CD4-positive, alpha-beta T cell treated with Interleukin-17A for 4 hours (primary cell): ENCODE measurements at regions not wholly inside any gene's neighbourhood (a gene's known extent, or its start where the extent isn't known, plus 50 kb on each side); places are given as distances from the start of the nearest gene placed in this dataset.

Source experiments
- DNase-seq: peaks from one replicate; pipeline ENCODE4 v3.0.0-alpha.2; 2020; ENCODE audit warnings: mixed read lengths

DNA sequence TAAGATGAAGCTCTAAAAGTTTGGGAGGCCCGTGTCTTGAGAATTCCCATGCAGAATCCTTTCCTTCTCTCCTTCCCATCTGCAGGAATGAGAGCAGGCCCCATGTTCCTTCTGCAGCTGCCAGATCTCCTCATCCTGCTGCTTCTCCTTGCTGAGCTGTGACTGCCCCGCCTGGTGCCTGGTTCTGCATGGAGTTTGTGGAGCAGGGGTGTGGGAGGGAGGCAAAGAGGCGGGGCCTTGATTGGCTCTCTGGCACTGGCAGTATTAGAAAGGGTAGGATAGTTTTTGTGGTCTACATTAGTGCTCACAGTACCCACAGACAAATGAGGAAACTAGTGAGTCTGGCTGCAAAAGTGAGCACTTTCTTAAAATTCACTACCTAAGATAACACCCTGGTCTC, 91.1 kb upstream of the CLPB start:
- DNase-seq, result no peak

DNA sequence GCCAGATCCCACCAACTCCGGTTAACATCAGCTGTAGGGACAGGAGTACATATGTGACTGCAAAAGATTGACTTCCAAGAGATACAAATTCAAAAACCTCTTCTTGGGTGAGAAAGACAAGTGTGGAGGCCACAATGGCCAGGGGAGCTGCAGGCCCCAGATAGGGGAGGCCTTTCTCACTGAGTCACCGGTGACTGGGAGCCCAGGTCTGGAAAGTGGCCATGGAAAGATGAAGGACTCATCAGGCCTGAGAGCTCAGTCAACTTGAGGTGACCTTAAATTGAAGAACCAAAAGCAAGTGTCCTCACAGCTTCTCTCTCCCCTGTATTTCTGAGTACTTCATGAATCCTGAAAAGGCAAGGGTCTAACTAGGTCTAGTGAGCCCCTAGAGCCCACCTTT, 90.4 kb upstream of the CLPB start:
- no peak for DNase-seq

DNA sequence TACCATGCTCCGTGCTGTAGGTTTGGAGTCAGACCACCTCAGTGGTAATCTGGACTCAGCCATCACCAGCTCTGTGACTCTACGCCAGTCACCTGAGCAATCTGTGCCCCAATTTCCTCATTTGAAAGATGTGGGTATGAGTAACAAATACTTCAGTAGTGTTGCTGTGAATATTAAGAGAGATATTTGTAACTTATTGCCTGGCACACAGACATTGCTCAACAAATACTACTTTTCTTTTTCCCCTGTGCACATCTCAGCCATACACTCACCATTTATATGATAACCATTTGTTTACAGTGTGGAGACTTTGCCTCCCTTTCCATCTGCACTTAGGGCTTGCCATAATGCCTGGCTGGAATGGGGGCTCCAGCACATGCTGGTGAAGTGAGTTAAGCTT, 89.7 kb upstream of the CLPB start:
- DNase-seq, result no peak

DNA sequence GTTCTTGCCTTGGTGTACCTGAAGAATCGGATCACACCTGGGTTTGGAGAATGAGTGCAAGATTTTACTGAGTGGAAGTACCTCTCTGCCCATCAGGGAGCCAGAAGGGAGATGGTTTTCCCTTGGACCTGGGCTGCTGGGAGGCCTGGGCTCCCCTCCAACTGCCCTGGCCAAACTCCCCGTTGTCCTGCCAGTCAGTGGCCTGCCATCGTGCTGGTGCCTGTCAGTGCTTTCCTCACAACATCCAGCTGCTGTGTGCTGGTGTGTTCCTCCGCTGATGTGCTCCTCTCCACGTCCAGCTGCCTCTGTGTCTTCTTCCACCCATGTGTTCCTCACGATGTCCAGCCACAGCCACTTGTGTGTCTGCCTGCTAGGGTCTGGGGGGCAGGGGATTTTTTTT, 87.9 kb upstream of the CLPB start:
- no peak for DNase-seq

DNA sequence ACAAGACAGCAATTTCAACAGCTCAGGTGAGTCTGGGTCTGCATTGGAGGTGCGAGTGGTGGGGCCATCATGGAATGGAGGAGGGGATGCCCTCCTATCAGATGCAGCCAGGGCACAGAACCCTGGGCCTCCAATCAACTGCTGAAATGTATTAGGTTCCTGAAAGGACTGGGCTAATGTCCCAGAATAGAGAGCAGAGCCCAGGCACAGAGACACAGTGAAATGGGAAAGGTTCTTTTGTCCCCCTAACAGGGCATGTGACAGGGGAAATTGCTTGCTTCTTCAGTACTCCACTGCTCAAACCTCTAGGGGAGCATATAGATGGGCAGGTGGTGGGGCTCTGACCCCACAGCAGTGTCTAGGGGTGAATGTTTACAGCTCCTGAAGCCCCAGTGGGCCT, 87.3 kb upstream of the CLPB start:
- DNase-seq, result no peak

DNA sequence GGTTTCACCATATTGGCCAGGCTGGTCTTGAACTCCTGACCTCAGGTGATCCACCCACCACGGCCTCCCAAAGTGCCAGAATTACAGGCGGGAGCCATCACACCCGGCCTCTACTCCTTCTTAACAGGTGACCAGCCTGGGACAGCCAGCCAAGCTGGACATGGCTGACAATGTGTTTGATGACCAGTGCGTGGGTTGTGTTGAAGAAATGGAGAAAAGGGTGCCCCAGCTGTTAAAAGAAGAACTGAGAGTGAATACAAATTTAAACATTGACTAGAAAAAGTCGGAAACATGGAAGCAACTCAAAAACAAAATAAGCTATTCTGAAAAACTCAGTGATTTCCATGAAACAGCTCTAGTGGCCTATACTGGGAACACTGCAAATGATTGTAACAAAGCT, 86.5 kb upstream of the CLPB start:
- DNase-seq, result no peak

DNA sequence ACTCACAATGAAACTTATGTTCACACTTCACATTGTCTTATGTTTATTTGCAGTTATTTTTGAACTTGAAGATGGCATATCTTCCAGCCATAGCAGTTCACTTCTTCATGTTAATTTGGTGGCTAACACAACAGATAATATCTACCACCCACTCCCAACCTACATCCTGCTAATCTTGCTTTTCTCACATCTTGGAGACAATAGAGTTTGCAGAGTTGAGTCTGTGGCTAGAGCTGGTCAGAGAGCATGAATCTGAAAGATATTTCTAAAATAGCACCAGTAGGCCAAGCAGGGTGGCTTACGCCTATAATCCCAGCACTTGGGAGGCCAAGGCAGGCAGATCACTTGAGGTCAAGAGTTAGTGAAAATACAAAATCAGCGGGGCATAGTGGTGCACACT, 85.6 kb upstream of the CLPB start:
- peak; percentile 3 for DNase-seq

DNA sequence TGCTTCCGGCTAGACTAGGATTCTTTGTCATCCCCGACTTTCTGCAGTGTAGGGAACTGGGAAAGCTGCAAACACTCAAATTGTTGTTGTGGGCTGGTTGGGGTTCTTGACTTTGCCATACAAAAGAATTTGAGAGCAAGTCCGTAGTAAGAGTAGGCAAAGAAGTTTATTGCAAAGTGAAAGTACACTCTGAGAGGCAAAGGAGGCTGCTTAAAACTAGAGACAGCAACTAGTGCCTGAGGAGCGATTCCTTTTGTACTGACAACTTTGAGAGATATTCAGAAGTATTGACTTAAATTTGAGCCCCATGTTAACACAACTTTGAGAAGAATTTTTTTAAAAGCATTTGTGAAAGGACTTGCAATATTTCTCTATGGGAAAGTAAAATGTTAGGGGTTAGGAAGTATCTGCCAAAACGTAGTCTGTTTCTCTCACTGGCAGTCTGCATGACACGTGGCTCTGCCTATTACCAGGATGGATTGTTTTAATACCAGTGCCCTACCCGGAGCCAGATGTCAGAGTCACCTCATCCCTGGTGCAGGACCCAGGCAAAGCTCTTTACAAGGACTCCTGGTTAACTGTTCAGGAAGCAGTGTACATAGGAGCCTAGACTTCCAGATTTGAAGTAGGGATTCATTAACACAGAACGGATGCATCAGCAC, 85.0 kb upstream of the CLPB start:
- DNase-seq, result peak; percentile 27

DNA sequence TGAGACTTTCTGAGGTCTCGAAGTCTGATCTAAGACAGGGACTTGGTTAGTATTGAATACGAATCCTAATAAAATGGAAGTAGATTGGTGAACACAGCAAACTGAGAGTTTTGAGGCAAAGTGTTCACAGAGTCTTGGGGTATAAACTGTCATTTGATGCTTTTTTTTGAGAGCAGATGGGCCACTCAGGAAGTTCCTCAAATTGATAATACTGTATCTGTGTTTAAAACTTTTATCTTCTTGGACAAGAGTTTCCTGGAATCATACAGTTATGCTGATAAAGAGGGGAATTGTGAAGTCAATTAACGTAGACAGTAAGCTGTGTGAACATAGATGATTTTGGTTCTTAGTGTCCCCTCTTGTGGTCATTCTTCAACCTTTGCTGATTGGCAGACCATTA, 80.0 kb upstream of the CLPB start:
- DNase-seq, result no peak

DNA sequence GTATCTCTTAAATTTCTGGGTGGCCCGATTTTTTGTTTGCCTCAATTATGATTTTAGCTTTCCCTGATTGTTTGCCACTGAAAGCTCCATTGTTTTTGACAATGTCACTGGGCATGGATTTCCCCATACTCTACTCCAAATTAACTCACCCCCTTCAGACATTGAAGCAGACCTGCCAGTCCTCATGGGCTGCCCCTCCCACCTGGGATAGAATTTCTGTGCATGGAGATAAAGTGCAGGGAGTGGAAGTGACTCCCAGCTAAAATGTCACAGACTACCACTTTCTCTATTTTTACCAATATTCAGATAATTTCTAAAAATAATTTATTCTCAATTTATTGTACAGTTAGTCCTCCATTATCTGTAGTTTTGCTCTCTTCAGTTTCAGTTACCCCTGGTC, 79.1 kb upstream of the CLPB start:
- no peak for DNase-seq

DNA sequence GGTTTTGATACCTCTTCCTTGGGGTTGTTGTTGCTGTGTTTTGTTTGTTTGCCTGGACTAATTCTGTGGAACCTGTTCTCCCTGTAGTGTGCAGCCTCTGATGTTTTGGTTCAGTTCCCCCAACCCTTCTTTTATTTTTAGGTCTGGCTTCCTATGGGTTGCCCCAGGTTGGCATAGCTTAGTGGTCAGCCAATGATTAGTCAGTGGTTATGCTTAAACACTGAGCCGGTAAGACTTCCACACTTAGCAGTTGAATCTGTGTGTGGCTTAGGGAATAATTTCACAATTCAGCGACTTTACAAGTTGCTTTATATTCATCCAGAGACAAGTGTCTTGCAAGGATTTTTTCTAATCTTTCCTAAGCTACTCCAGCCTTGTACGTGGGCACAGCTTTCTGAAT, 78.6 kb upstream of the CLPB start:
- no peak for DNase-seq

DNA sequence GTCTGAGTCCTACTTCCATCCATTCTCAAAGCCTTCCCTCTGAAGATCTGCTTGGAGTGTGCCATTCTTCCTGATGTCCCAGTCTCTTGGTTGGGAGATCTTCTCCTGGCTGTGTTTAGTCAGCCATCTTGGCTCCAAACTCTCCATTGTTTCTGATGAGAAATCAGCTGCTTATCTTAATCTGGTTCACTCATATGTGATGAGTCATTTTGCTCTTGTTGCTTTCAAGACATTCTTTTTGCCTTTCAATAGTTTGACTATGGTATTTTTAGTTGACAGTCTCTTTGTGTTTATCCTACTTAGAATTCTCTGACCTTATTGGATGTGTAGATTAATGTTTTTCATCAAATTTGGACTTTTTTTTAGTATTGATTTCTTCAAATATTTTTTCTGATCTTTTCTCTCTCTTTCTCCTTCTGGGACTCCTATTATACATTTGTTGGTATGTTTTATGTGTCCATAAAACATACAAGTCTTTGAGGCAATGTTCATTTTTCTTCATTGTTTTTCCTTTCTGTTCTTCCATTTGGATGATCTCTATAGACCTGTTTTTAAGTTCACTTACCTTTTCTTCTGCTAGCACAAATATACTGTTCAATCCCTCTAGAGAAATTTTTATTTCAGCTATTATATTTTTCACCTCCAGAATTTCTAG, 77.2 kb upstream of the CLPB start:
- no peak for DNase-seq

DNA sequence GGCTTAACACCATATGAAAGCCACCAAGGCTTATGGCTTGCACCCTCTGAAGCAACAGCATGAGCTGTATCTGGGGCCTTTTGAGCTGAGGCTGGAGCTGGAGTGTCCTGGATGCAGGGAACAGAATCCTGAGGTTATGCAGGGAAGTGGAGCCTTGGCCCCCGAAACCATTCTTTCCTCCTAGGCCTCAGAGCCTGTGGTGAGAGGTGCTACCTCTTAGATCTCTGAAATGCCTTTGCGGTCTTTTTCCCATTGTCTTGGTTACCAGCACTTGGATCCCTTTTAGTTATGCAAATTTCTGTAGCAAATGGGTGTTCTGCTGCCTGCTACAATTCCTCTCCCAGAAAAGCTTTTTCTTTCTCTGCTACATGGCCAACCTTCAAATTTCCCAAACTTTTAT, 72.7 kb upstream of the CLPB start:
- DNase-seq, result no peak

DNA sequence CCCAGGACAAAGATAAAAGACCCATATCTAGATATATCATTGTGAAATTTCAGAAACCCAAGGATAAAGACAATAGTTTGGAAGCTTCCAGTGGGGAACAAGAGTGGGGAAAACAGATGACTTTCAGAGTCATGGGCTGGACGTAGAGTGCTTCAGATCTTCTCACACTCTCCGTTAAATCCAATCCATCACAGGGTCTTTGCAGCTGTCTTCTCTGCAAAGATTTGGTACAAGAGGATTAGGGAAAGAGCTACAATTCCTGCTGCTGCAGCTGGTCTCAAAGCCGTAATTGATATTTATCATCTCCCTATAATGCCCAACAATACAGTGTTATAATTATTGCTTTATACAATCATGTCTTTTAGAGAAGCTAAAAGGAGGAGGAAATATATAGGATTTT, 63.4 kb upstream of the CLPB start:
- DNase-seq, result no peak

DNA sequence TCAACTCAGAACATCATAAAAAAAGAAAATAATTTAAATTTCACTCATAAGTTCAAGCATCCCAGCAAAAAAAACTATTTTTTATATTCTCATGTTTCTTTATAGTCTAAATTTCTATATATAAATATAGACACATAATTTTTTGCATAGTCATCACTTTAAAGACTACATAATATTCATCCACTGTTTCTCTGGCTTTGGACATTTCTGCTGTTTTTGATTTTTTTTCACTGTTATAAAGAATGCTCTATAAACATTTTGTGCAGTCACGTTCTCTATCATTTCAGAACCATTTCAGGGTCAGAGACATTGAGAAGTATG, 59.7 kb upstream of the CLPB start:
- DNase-seq, result no peak

DNA sequence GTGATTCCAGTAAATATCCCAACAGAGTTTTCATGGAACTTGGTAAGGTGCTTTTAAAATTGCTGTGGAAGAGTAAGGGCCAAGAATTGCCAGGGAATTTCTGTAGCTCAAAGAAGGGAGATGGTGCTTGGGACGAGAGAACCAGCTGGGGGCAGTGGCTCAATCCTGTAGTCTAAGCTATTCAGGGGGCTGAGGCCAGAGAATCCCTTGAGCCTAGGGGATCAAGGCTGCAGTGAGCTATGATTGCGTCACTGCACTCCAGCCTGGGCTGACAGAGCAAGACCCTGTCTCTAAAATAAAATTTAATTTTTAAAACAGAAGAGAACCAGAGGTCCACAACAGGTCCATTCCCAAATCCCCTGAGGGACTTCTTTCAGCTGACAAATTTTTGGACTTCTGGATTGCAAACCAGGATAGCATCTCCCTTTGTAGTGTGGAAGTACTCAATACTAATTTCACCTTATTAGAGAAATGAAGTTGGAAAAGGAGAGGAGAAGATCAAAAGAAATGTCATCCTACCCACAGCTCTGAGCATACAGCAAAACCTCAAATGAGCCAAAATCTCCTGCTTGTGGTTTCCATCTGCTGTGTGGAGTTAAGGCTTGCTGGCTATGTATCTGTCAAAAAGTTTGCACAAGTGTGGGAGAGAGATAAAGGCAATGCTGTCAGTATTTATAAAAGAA, 59.2 kb upstream of the CLPB start:
- no peak for DNase-seq

DNA sequence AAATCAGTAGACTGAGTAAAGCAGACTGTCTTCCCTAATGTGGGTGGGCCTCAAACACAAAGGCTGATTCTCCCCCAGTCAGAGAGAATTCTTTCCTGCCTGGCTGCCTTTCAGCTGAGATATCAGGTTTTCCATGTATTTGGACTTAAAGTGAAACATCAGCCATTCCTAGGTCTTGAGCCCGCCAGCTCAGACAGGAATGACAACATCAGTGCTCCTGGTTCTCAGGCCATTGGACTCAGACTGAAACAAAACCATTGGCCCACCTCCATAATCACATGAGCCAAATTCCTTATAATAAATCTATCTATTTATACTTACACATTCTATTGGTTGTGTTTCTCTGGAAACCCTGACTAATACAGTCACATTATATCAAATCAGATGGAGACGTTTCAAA, 56.7 kb upstream of the CLPB start:
- no peak for DNase-seq
